Non-pigmented ciliary epithelial cell (primary cell): ENCODE measurements at regions not wholly inside any gene's neighbourhood (a gene's known extent, or its start where the extent isn't known, plus 50 kb on each side); places are given as distances from the start of the nearest gene placed in this dataset.
"Not testable (repeated sequence)": the region's sequence is repeated elsewhere in the genome, so short reads cannot be mapped to it uniquely, and the experiment has no call there.

Experiments used
- DNase-seq: peaks from one replicate; pipeline ENCODE4 v3.0.0-alpha.2; 2010; ENCODE audit warnings: low read depth

GRCh38 chr4:126136922-126137781 is 822.4 kb downstream of the FAT4 start:
- DNase-seq = no peak

- no peak for DNase-seq
These were observed 823.0 kb downstream of the FAT4 start for GRCh38 chr4:126137782-126138170.

GRCh38 chr4:126144543-126145237 is 829.9 kb downstream of the FAT4 start:
- DNase-seq = no peak

GRCh38 chr4:126168484-126168883 is 853.7 kb downstream of the FAT4 start:
- no peak for DNase-seq

GRCh38 chr4:126172126-126172525 is 857.4 kb downstream of the FAT4 start:
- DNase-seq = no peak

- no peak for DNase-seq
These were observed 859.9 kb downstream of the FAT4 start for GRCh38 chr4:126174627-126175026.

GRCh38 chr4:126180642-126181041 is 865.9 kb downstream of the FAT4 start:
- DNase-seq = no peak

- DNase-seq = no peak
These were observed 867.6 kb downstream of the FAT4 start for GRCh38 chr4:126182336-126182735.

- DNase-seq = no peak
These were observed 868.0 kb downstream of the FAT4 start for GRCh38 chr4:126182786-126183185.

GRCh38 chr4:126183206-126183605 is 868.5 kb downstream of the FAT4 start:
- DNase-seq = no peak

GRCh38 chr4:126191536-126191935 is 876.8 kb downstream of the FAT4 start:
- no peak for DNase-seq

GRCh38 chr4:126192506-126192905 is 877.8 kb downstream of the FAT4 start:
- no peak for DNase-seq

GRCh38 chr4:126201251-126202138 is 886.7 kb downstream of the FAT4 start:
- DNase-seq = not testable (repeated sequence)

- DNase-seq = no peak
These were observed 887.5 kb downstream of the FAT4 start for GRCh38 chr4:126202226-126202625.

- DNase-seq = no peak
These were observed 893.2 kb downstream of the FAT4 start for GRCh38 chr4:126207910-126208309.

- no peak for DNase-seq
These were observed 894.4 kb downstream of the FAT4 start for GRCh38 chr4:126209147-126209546.

- no peak for DNase-seq
These were observed 899.2 kb downstream of the FAT4 start for GRCh38 chr4:126213996-126214395.

- DNase-seq = no peak
These were observed 901.0 kb downstream of the FAT4 start for GRCh38 chr4:126215759-126216158.

GRCh38 chr4:126216611-126217010 is 901.9 kb downstream of the FAT4 start:
- no peak for DNase-seq

- no peak for DNase-seq
These were observed 906.5 kb downstream of the FAT4 start for GRCh38 chr4:126221282-126221681.

GRCh38 chr4:126221717-126222340 is 907.1 kb downstream of the FAT4 start:
- DNase-seq = no peak
